IPS-18c (cell line): ENCODE measurements at regions not wholly inside any gene's neighbourhood (a gene's known extent, or its start where the extent isn't known, plus 50 kb on each side); places are given as distances from the start of the nearest gene placed in this dataset.
"Not testable (repeated sequence)": the region's sequence is repeated elsewhere in the genome, so short reads cannot be mapped to it uniquely, and the experiment has no call there.

Experiments
- H3K4me3 ChIP-seq: 2 replicates; pipeline ENCODE4 v1.7.0; 2013; ENCODE audit warnings: low read depth, mild to moderate bottlenecking, low read length, moderate library complexity; ENCODE audit not compliant: insufficient read depth
- H3K9me3 ChIP-seq: one replicate; pipeline ENCODE4 v1.6.1; 2013; ENCODE audit warnings: mild to moderate bottlenecking, low read length, moderate library complexity; ENCODE audit not compliant: control insufficient read depth, insufficient read depth

DNA sequence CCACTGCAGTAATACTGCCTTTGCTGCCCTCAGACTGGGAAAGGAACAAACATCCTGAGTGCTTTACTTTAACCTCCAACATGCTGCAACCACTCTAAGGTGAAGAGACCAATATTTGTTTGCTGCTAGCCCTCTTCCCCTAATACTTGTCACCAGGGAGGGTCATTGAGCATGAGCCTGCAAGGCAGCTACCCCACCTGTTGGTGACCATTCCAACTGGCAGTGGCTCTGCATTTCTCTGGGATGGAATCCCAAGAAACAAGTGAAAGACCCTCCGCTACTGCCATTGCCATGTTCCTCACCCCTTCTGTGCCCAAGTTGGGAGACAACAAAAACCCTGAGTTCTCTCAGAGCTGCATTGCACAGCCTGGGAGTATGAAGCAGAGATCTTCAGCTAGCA, 462.7 kb downstream of the ZBBX start:
- Histone ChIP-seq H3K9me3 (no peaks in the 10 kb centered on the region), H3K4me3 (no peak overlapping the region)

DNA sequence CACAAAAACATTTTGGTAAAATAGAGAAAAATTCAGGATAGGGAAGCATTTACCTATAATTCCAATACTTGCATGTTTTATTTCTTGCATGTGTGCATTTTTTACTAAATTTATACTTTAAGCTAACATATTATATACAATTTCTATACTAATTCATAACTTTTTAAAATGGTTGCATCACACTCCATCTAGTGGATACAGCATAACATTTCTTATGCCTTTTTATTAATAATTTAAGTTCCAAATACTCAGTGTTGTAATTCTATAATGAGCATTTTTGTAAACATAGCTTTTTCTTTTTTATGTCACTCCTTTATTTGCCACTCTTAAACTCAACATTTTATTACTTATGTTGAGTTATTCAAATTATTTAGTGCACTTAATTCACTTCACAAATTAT, 477.7 kb downstream of the ZBBX start:
- Histone ChIP-seq H3K9me3 (no peaks in the 10 kb centered on the region), H3K4me3 (no peak overlapping the region)

DNA sequence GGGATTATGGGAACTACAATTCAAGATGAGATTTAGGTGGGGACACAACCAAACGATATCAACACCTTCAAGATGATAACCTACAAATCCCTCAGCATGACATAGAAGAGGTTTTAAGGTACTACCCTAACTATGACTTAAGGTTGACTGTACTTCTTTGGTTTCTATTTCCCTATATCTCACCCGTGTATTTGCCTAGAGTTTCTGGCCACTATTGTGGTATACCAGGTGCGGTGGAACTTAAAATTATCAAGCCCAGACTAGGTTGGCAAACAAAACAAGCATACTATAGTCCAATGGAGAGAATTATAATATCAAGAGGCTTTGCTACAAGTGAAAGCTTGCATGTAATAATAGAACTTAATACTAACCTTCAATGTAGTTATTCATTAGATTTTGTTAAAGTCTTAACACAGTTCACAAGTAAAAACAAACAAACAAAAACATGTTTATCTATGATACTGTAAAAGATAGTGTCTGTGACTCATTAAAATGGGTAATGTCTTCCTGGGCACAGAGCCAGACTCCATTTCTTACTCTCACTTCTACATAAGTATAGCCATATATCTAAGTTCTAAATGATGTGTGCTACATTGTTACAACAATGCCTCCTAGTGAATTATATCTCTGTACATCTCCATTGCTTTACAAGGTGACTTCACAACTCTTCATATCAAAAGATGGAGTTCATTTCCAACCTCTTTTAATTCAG, 479.1 kb downstream of the ZBBX start:
- Histone ChIP-seq H3K9me3 (no peaks in the 10 kb centered on the region), H3K4me3 (no peak overlapping the region)

DNA sequence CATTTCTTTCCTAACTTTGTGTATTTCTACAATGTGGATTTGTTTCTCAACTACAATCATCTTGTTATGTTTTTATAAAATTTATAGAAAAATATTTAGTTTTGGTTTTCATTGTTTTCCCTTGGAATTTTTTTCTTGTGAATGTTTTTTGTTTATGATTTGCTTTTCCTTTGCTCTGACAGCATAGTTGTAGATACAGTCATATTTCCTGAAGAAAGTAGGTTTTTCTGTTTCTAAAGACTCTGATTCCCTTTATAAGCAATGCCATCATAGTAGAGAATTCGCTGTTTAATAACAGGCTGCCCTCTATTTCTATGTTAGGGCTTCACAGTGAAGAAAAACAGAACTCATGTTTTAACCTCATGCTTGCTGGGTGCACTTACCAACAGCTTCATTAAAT, 482.3 kb downstream of the ZBBX start:
- Histone ChIP-seq H3K9me3 (no peaks in the 10 kb centered on the region), H3K4me3 (no peak overlapping the region)

DNA sequence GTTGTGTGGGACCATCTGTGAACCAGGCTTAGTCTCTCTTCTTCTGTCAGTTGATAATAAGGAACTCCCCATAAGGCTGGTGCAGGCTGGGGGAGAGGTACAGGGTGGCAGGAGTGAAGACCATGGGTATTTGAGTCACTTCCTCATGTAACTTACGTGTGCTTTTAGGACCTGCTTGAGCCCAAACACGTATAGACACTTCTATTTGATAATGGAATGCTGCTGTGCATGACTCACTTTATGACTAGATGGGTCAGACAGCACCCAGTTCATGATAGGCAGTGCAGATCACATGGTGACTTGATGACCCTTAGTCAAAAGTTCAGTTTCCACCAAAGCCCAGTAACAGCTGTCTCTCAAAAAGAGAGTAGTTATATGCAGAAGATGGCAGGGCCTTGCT, 490.9 kb downstream of the ZBBX start:
- Histone ChIP-seq H3K9me3 (no peaks in the 10 kb centered on the region), H3K4me3 (no peak overlapping the region)

DNA sequence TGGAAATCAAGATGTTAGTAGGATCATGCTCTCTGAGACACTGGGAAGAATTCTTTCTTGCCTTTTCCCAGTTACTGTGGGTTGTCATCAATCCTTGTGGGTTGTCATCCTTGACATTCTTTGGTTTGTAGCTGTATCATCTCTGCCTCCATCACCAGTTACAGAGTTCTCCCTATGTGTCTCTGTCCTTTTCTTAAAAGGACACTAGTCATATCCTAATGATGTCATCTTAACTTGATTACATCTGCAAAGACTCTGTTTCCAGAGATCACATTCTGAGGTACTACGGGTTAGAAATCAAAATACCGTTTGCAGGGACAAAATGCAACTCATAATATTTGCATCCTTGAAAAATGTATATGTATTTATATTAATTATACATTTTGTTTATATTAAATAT, 500.4 kb downstream of the ZBBX start:
- no peak overlapping the region for H3K4me3 ChIP-seq
- H3K9me3 ChIP-seq: no peaks in the 10 kb centered on the region

DNA sequence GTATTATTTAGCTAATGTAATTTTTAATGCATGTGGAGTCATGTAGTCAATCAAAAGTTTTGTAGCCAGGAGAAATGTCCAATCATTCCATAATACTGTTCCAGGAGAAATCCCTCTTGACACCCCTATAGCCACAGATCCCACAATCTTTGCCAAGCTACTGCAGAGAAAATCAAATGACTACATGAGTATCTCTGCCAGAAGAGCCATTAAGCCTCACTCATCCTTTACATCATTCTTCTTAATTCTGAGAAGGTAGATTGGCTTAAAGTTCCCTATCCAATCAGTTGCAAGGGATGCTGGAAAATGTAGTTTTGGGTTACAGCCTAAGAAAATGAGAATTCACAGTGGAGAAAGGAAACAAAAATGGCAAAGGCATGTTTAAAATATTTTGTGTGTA, 502.1 kb downstream of the ZBBX start:
- no peak overlapping the region for H3K4me3 ChIP-seq
- no peaks in the 10 kb centered on the region for H3K9me3 ChIP-seq

DNA sequence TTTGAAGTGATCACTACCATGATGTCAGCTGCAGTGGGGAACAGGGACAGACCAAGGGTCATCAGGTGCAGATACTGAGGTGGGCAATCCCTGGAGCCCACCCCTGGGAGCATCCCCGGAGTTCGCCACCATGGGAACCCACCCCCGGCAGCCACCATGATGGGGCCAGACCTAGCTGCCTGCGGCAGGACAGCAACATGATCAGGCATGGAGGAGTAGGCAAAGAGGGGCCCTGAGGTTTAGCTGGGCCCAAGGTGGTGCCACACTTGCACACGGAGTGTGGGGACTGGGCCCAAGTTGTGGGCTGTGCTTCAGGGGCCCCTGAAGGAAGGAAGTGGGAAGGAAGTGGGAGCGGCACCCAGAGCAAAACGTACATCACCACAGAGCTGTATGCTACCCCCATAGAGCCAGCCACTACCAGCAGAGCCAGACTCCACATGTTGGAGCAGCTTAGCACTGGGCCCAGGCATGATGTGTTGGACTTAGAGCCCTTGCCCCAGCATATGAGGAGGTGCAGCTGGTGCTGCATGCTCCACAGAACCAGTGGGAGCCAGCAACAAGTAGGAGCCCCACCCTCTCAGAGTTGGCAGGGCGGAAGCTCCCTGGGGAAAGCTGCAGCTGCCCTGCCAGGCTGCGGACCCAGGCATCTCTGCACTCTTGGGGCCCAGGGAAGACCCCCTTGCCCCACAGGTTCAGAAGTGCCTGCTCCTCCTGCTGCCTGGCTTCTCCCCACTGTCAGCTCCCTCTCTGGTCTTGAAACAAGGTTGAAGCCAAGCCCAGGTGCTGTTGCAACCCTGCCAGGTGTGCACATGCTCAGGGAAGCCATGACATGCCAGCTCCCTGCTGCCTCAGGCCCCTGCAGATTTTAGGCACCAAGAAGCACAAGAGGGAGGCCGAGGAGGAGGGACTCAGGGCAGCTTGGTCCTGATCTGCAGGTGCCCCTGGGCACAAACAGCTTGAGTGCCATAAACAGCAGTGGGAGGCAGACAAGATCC, 515.3 kb downstream of the ZBBX start:
- Histone ChIP-seq H3K4me3 (no peak overlapping the region), H3K9me3 (no peaks in the 10 kb centered on the region)

DNA sequence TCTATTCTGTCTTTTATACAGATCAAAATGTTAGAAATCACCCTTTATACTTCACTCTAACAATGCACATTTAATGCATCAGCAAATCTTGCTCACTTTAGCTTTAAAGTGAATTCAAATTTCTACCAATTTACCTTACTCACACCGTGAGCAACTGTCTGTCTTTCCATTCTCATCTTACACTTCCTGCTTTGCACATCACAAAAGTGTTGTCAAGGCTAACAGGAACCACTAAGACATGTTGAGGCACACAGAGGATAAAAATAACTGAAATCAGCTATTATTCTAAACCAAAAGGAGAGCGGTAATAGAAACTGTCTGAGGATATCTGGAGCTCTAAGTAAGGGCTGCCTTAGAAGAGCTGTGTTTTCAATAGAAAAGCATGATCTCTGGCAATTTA, 519.9 kb downstream of the ZBBX start:
- Histone ChIP-seq H3K4me3 (no peak overlapping the region), H3K9me3 (no peaks in the 10 kb centered on the region)

DNA sequence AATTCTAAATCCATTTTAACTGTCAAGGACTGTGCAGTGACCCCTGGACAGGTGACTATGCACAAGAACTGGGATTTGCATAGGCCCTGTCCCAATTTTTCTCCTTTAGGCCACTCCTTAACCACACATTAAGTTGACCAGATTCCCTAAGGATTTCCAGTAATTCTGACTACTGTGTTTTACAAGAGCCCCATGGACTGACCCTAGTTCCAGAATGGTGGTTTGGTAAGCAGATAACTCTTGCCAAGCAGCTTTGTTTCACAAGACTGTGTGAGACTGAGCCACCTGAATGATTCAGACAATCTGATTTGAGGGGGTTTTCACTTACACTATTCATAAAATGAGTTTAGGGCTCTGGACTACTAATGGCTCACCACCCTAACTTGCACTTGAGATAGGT, 535.8 kb downstream of the ZBBX start:
- no peaks in the 10 kb centered on the region for H3K9me3 ChIP-seq
- H3K4me3 ChIP-seq: no peak overlapping the region

DNA sequence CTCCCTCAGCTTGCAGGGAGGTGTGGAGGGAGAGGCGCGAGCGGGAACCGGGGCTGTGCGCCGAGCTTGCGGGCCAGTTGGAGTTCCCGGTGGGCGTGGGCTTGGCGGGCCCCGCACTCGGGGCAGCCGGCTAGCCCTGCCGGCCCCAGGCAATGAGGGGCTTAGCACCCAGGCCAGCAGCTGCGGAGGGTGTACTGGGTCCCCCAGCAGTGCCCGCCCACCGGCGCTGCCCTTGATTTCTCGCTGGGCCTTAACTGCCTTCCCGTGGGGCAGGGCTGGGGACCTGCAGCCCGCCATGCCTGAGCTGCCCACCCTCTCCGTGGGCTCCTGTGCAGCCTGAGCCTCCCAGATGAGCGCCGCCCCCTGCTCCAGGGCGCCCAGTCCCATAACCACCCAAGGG, 537.3 kb downstream of the ZBBX start:
- not testable (repeated sequence) for H3K4me3 ChIP-seq, H3K9me3 ChIP-seq

DNA sequence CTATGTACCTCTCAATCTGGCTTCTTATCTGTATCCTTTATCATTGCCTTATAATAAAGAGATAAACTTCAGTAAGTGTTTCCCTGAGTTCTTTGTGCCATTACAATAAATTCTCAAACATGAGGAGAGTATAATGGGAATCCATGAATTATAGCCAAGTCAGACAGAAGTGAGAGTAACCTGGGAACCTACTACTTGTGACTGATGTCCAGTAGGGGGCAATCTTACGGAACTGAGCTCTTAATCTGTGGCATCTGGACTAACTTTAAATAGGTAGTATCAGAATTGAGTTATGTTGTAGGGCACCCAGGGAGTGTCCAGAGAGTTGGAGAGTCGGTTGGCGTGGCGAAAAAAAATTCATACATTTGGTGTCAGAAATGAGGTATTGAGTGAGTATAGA, 542.6 kb downstream of the ZBBX start:
- no peaks in the 10 kb centered on the region for H3K9me3 ChIP-seq
- no peak overlapping the region for H3K4me3 ChIP-seq

DNA sequence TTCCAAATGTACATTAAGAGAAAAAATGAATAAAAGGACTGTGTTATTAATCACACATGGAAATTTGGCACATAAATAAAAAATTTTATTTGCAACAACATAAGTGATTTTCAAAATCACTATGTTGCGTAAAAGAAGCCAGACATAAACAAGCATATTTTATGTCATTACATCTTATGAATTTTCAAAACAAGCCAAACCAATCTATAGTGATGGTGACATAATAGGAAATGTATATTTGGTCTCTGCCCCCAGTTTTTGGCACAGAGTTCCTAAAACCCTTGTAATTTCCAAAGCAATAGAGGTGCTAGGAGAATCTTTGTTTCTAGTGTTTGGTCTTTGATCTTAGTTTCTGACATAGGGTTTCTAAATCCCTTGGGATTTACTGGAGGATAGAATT, 543.3 kb downstream of the ZBBX start:
- Histone ChIP-seq H3K9me3 (no peaks in the 10 kb centered on the region), H3K4me3 (no peak overlapping the region)

DNA sequence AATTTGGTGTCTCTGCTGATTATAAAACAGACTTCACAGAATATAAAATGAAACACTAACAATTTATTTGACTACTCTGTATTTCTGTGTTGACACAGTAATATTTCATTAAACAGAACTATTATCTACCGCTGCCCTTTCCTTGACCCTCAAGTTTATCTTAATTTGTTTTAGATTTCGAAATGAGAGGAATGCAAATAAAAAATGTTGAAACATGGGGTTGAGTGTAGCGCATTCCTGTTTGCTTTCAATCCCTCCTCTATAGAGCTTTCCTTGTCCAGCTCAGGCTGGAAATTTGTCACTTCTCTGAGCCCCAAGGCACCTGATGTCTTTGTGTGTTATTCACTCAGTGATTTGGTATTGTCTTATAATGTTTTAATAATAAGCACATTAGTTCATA, 550.2 kb downstream of the ZBBX start:
- Histone ChIP-seq H3K4me3 (no peak overlapping the region), H3K9me3 (no peaks in the 10 kb centered on the region)

DNA sequence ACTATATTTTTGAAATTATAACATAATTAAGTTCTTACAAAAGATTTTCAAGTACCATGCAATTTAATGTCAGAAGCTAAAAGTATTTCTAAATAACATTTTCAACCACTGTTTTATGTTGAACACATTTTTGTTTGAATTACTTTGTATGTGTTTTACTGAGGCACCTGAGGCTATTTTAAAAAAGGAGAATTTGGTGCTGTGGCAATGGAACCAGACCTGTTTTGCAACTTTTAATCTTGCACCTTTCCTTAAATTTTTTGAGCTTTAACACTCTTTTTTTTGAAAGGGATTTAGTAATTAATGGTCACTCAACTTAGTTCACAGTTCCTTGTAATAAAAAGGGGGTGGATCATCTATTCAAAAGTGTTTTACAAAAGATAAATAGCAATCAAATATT, 561.6 kb downstream of the ZBBX start:
- H3K4me3 ChIP-seq: no peak overlapping the region
- no peaks in the 10 kb centered on the region for H3K9me3 ChIP-seq

DNA sequence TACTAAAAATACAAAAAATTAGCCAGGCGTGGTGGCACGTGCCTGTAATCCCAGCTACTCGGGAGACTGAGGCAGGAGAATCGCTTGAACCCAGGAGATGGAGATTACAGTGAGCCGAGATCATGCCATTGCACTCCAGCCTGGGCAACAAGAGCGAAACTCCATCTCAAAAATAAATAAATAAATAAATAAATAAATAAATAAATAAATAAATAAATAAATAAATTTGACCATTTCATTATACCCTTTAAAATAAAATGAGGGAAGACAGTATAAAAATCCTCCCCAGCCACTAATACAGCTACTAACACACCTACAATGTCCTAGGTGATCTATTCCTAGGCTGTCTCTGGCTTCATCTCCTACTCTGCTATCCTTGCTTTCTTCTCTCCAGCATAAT, 562.8 kb downstream of the ZBBX start:
- not testable (repeated sequence) for H3K4me3 ChIP-seq, H3K9me3 ChIP-seq

DNA sequence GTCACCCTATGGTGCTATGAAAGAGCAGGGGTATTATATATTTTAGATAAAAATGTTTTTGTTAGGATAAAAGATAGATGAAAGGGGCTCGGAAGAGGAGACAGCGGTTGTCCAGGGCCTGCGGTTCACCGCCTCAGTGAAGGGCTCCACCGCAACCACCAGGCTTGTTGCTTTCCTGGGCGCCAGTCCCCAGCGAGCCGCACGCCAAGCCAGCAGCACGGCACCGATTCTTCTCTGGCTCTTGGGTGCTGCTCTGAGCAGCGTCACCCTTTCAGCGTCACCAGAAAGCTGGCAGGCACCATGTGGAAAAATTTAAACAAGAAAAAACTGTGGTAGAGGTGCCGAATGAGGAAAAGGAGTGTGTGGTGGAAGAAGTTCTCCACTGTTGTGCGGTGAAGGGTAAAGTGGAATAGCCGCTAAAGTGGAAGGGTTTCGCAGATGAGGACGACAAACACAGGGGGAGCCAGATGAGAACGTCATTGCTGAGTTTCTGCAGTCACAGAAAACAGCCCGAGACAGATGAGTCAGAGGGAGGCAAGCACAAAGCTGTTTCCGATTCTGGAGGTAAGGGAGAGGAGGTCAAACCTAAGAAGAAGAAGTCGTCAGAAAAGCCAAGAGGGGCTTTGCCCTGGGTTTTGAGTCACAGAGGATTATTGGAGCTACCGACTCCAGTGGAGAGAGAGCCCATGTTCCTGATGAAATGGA, 569.2 kb downstream of the ZBBX start:
- Histone ChIP-seq H3K9me3 (no peaks in the 10 kb centered on the region), H3K4me3 (no peak overlapping the region)

DNA sequence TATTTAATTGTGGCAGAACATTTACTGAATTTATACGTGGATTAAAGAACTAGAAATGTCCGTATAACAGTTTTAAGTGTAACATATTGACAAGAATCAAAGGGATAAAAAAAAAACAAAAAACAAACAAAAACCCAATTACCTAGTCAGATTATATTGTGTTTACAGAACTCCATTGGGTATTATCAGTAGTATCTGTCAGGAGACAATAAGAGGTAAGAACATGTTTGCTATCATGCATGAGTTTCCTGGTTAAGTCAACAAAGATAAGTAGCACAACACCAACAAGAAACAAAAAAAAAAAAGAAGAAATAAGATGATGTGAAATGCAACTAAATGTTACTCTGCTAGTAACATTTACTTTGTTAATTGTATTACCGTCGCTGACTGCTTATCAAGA, 570.6 kb downstream of the ZBBX start:
- H3K9me3 ChIP-seq: peaks cover 2% of the 10 kb centered on the region
- H3K4me3 ChIP-seq: no peak overlapping the region
